HG03378 (cell line): ENCODE measurements at regions not wholly inside any gene's neighbourhood (a gene's known extent, or its start where the extent isn't known, plus 50 kb on each side); places are given as distances from the start of the nearest gene placed in this dataset.
A peak's percentile ranks its signal among the peaks of the same experiment; 100 is the strongest.

Experiments
- ATAC-seq: cut with Tn5 transposase; IDR thresholded peaks from one replicate; pipeline ENCODE4 v1.9.1; 2021; ENCODE audit warnings: mild to moderate bottlenecking, moderate library complexity; ENCODE audit not compliant: unreplicated experiment

DNA sequence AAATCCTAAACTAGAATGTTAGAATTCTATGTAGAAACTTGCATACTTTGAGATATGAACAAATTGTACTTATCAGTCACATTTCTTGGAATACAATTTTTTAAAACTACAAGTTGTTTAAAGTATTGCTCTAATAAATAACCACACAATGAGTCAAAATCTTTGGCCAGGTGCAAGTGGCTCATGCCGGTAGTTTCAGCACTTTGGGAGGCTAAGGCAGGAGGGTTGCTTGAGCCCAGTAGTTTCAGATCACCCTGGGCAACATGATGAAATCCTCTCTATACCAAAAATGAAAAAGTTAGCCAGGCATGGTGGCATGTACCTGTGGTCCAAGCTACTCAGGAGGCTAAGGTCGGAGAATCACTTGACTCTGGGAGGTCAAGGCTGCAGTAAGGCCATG is 257.8 kb downstream of the COX7C start:
- ATAC-seq = no peak

DNA sequence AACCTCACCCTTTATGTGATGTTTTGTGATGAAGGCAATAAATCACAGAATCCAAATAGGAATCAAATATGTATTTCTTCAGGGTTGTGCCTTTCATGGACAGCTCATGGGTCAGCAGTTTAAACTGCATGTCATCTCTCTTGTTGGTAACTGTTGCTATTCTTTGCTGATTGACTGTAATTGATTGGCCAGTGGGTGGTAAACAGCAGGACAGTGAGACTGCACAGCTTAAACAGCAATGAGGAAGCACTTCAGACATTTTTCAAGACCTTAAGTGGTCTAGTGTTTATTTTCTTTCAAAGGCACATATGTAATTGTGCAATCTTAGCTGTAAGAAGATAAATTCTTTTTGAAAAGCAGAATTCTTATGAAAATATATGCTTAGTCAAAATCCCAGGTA is 260.5 kb downstream of the COX7C start:
- ATAC-seq = no peak

GRCh38 chr5:86879086-86879485 is 261.3 kb downstream of the COX7C start:
- no peak for ATAC-seq

GRCh38 chr5:86880344-86880743 is 262.6 kb downstream of the COX7C start:
- ATAC-seq = no peak

DNA sequence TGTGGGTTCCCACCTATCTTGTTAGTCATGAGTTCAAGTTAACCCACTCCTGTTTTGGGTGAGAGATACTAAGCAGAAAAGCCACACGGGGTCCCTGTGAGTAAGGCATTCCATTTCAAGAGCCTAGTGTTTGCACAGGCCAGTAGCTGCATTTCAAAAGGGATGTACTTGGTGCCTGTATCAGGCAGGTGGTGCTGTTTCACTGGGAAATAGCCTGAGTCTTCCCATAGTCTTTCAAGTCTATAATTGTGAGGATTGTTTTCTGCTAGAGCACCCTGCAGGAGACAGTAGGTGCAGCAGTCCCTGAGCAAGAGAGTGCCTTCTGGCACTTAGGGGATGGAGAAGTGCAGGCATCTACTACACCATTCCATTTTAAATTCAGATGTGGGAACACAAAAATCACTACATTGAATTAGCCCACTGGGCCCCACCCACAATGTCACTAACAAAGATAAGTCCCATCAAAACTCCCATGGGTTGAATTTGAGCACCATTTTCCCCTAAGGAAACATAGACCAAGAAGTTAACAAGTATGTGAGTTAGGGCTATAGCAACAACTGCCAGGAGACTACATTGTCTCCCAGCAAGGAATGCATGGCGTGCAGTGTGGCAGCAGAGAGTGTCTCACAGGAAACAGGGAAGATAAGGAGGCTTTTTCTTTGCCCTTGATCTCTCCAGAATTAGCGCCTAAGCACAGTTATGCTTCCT is 263.2 kb downstream of the COX7C start:
- ATAC-seq = peak; percentile 95

GRCh38 chr5:86881493-86882090 is 263.9 kb downstream of the COX7C start:
- ATAC-seq = no peak

DNA sequence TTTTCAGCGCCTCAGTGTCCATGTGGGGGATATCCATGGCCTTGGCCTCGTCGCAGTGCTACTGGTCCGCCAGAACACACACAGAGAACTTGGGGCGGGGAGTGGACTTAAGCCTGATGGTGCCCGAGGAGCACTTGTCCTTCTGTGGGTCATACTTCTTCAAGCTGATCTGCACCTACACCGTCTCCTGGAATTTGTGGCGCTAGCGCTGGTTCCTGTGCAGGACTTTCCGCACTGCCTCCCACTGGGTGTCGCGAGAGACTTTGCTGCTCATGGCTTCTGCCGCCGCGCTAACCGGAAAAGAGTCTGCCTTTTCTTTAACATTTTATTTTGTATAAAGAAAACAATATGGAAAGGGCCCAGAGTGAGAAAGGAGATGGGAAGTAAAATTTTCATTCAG is 266.9 kb downstream of the COX7C start:
- no peak for ATAC-seq

DNA sequence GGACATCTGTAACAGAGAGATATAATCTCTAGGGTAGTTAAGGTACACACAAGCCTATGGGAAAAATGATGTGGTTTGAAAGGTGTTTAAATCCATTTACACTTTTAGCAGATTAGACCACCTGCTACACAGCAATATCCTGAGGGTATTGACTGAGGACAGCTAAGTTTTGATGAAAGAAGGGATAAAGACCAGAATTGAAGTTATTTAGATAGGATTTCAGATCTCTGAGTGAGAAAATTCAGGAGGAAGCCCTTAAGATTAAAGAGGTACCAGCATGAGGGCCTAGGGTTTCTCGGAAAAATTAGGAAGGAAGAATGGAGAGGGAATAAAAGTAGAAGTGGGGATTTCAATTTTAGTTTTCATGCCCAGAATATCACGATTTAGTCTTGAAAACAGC is 267.3 kb downstream of the COX7C start:
- ATAC-seq = no peak

DNA sequence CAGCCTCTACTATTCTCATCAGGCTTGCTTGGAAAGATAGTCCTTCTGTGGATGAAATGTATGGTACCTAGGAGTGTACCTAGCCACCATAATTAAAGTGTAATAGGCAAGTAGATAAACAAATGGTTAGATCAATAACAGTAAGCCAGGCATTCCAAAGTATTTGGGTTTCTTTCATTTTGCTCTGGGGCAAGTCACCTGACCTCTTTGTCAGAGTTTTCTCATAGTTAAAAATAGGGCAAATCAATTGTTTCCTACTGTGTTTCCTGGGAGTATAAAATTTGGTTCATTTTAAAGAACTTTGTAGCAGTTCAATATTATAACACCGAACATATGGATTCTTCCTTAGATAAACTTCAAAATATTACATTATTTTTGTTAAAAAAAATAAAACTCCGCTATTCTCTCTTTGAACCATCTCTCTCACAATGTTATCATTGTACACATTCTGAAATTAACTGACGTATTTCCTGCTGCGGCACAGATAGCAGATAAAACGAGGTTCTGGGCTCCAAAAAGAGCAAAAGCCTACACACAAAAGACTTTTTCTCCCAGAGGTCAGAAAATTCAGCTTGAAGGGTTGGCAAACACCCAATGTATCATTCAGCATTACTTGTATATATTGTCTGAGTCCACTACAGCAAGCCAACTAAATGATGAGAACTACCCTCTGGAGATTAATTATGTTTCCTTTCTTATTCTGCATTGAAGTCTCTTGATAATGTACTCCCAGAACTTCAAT is 267.9 kb downstream of the COX7C start:
- ATAC-seq = no peak

DNA sequence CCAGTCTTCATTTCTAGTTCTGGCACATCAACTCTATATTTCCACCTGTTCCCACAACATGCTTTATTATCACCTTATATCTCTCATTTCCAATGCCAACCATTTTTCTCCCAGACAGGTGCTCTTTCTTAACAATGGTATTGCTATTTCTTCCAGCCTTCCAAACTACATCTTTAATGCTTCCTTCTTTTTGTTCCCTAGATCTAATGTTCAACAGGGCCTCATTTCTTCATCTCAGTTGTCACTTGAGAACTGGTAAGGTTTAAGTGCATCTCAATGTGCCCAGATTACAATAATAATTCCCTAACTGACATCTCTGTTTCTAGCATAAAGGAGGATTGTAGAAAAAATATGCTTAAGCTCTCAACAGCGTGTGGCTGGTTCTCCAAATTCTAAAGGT is 272.6 kb downstream of the COX7C start:
- no peak for ATAC-seq

GRCh38 chr5:86894056-86894455 is 276.3 kb downstream of the COX7C start:
- ATAC-seq = no peak

GRCh38 chr5:86896916-86897315 is 279.2 kb downstream of the COX7C start:
- ATAC-seq = no peak

GRCh38 chr5:86909418-86910295 is 291.9 kb downstream of the COX7C start:
- no peak for ATAC-seq

- no peak for ATAC-seq
Measured at GRCh38 chr5:86917117-86917579, 299.4 kb downstream of the COX7C start.

DNA sequence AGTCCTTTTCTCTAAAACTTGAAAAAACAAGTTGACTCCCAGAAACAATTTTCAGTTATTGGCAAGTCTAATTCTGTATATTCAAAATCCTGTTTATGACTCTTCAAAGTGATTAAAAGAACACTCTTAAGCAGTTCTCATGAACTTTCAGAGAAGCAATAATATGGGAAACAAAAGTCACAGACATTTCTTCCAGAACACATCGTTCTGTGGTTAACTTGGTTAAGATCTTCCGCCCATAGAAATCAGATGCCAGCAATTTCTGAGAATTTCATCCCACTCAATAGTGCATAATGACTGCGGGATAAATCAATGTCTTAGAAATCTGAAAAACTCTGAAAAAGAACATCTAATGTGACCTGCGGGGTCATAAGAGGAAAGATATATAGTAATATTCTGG is 300.5 kb downstream of the COX7C start:
- ATAC-seq = no peak

DNA sequence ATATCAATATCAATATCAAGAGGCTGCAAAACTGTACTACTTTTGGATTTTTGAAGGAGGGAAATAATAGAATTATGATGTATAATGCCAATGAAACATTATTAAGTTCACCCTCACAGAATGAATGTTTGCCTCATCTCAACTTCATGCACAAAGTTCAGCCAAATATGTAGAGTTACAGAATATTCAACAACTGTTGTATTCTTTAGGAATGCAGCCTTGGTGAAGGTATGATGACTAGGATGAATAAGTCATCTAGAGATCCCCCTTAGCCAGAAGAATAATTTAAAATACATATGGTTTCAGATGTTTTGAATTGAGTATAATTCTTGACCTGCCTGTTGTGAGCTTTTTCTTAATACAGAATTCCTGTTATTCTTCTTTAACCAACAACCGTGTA is 308.3 kb downstream of the COX7C start:
- no peak for ATAC-seq

DNA sequence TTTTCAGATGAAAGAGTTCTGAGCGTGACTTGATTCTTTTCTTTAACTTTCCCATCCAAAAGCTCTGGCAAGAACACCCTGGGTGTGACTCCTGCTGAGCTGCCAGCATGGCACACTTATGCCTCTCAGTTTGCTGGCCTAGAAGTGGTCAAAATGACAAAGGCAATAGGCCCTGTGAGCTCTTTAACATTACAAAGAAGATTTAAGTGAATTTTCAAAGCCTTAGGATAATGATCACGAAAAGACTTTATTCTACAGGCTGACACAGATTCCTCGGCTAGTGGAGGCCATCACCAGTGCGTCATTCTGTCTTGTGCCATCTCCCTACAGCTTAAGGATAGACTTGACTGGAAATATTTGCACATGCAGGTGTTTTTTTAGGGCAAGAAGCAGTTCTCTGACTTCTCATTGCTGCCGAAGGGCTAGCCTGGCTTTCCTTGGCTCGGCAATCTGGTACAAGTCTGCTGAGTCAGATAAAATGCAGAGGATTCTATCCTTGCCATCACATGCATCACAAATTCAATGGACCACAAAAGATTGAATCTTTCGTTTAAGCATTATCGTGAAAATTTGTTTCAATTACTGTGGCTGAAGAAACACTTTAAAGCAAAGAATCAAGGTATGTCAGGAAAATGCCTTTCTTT is 311.5 kb downstream of the COX7C start:
- ATAC-seq = no peak

DNA sequence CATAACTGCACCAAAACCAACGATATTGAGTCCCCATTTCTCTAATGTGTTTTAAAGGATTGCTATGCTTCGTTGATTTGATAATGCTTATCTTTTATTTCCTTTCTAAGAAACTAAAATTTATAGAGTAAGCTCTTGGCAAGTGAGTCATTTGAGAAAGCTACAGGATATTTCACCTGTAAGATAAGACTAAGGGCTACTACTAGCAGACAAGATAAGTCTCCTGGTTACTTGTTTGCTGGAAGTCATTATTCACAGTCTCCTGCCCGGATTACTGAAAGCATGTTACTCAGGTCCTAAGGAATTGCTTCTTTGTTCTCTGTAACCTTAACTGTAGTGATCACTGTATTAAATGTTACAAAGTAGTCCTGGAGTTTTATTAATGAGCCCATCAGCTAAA is 315.9 kb upstream of the RASA1 start:
- ATAC-seq = no peak

DNA sequence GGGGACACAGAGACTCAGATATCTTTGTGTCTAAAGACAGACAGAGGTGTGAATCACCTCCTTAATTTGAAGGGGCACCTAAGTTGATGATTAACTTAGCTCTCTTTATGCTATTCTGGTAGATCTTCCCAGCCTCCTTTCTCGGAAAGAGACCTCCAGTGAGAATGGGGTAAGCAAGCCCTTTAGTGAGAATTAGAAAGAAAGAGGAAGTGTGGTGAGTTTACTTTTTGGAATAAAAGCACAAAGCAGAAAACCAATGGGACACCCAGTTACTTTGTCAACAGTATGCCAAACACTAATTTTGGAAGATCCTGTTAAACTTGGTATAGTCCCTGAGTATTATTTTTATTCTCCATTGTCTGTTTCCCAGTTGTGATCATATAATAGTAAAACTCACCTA is 302.8 kb upstream of the RASA1 start:
- ATAC-seq = no peak

DNA sequence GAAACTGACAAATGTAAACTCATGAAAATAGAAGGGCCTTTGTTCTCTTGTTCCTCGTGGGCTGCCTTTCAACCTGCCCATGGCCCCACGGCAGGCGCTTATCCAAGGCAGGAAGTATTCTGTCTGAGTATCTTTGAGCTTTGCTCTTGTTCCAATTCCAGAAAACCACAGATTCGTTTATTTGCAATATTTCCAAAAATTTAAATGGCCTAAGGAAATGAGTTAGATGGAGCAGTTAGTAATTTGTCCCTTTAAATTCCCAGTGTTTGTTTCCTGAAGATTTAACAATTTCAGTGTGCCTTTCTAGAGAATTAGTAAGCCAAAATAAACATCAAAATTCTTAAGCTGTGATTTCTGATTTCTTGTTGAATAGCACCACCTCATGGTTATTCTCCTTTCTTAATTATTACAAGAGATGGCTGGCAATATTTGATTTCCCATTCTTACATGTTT is 299.4 kb upstream of the RASA1 start:
- ATAC-seq = no peak

GRCh38 chr5:86970361-86970760 is 297.3 kb upstream of the RASA1 start:
- no peak for ATAC-seq
